ENCODE measurements at regions not wholly inside any gene's neighbourhood (a gene's known extent, or its start where the extent isn't known, plus 50 kb on each side); places are given as distances from the start of the nearest gene placed in this dataset.

DNA sequence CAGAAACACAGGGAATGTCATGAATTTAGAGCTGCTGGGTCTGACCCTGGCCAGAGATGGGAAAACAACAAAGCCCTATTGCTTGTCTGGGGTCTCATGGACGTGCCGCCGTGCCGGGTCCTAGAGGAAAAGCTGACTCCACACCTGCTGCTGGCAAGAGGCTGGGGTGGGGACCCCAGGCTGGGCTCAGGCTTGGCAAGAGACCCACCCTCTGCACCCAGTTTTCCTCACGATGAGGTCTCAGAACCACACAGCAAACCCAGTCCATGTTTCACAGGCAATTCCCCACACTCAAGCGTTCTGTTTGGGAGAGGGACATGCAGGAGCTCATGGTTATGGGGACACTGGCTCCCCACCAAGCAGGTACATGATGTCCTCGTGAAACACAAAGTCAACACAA, 367.3 kb upstream of the SALL3 start:
- no peaks in the 10 kb centered on the region for H3K36me3 ChIP-seq
- no peak overlapping the region for H3K27ac ChIP-seq
- H3K9me3 ChIP-seq = no peaks in the 10 kb centered on the region
- intact Hi-C loops (cut with DNase I) = no loop called here
- no peak for TF ChIP-seq POLR2AphosphoS5 (IDR thresholded peaks at IDR 0.05; ENCODE audit: insufficient read depth in 1 of 2, low read depth in 1 of 2)
- TF ChIP-seq CTCF (IDR thresholded peaks at IDR 0.05) = no peak
- no peak for TF ChIP-seq POLR2A (IDR thresholded peaks at IDR 0.05)
- peak in 1 of 2 donors; percentile 93 for DNase-seq (ENCODE audit: extremely low spot score in 2 of 2)
- no peaks in the 10 kb centered on the region for H3K27me3 ChIP-seq
- no peaks in the 10 kb centered on the region for H3K4me1 ChIP-seq
- H3K4me3 ChIP-seq = no peak overlapping the region

- TF ChIP-seq POLR2AphosphoS5 (IDR thresholded peaks at IDR 0.05; ENCODE audit: insufficient read depth in 1 of 2, low read depth in 1 of 2) (no peak), POLR2A (IDR thresholded peaks at IDR 0.05) (no peak), CTCF (IDR thresholded peaks at IDR 0.05) (no peak)
- Histone ChIP-seq H3K27ac (no peak overlapping the region), H3K36me3 (no peaks in the 10 kb centered on the region), H3K4me3 (no peak overlapping the region), H3K27me3 (no peaks in the 10 kb centered on the region), H3K9me3 (no peaks in the 10 kb centered on the region), H3K4me1 (no peaks in the 10 kb centered on the region)
- intact Hi-C loops (cut with DNase I) = no loop called here
- peak; percentile 65 to 93 for DNase-seq (ENCODE audit: extremely low spot score in 2 of 2)
These were observed 366.8 kb upstream of the SALL3 start for GRCh38 chr18:78612801-78613200.

DNA sequence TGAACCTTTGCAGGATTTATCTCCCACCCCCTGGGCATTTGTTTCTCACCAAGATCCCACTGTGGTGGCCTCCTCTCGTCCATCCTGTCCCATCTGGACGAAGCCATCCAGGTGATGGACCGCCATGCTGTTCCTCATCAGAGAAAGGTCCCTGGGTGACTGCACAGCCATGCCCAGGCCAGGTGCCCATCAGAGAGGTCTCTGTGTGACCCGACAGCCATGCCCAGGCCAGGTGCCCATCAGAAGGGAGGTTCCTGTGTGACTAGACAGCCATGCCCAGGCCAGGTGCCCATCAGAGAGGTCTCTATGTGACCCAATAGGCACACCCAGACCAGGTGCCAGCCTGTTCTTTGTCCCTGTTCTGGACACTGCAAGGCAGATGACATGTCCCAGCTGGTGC, 360.9 kb upstream of the SALL3 start:
- Histone ChIP-seq H3K4me3 (no peak overlapping the region), H3K27ac (no peak overlapping the region), H3K9me3 (no peaks in the 10 kb centered on the region), H3K4me1 (no peaks in the 10 kb centered on the region), H3K36me3 (no peaks in the 10 kb centered on the region), H3K27me3 (no peaks in the 10 kb centered on the region)
- intact Hi-C loops (cut with DNase I) = no loop called here
- no peak for TF ChIP-seq CTCF (IDR thresholded peaks at IDR 0.05)
- no peak for TF ChIP-seq POLR2A (IDR thresholded peaks at IDR 0.05)
- TF ChIP-seq POLR2AphosphoS5 (IDR thresholded peaks at IDR 0.05; ENCODE audit: insufficient read depth in 1 of 2, low read depth in 1 of 2) = no peak
- DNase-seq (ENCODE audit: extremely low spot score in 2 of 2) = no peak

DNA sequence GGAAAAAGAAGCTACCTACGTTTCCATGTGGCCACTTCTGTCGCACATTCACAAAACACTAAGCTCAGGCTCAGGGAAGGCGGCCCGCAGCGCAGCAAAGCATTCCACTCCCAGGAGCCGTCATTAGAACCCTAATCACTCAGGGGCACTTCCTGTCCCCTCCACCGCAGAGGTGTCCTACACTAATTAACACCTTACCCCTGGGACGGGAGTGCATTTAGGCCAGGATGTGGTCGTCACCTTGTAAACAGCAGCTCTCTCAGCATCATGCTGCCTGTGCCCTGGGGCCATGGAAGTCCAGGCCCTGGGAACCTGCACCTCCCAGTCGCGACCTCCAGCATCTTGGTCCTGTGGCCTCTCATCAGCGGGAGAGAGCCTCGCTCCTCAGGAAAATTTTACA, 359.8 kb upstream of the SALL3 start:
- H3K27ac ChIP-seq = no peak overlapping the region
- H3K4me3 ChIP-seq = no peak overlapping the region
- no peaks in the 10 kb centered on the region for H3K9me3 ChIP-seq
- no peak for TF ChIP-seq CTCF (IDR thresholded peaks at IDR 0.05)
- no peak for TF ChIP-seq POLR2AphosphoS5 (IDR thresholded peaks at IDR 0.05; ENCODE audit: insufficient read depth in 1 of 2, low read depth in 1 of 2)
- no peak for TF ChIP-seq POLR2A (IDR thresholded peaks at IDR 0.05)
- H3K36me3 ChIP-seq = no peaks in the 10 kb centered on the region
- intact Hi-C loops (cut with DNase I) = no loop called here
- H3K27me3 ChIP-seq = no peaks in the 10 kb centered on the region
- no peak for DNase-seq (ENCODE audit: extremely low spot score in 2 of 2)
- H3K4me1 ChIP-seq = no peaks in the 10 kb centered on the region

- DNase-seq (ENCODE audit: extremely low spot score in 2 of 2) = no peak
- no peaks in the 10 kb centered on the region for H3K9me3 ChIP-seq
- H3K27ac ChIP-seq = no peak overlapping the region
- no peak overlapping the region for H3K4me3 ChIP-seq
- intact Hi-C loops (cut with DNase I) = no loop called here
- H3K36me3 ChIP-seq = no peaks in the 10 kb centered on the region
- no peaks in the 10 kb centered on the region for H3K4me1 ChIP-seq
- H3K27me3 ChIP-seq = no peaks in the 10 kb centered on the region
- TF ChIP-seq POLR2AphosphoS5 (IDR thresholded peaks at IDR 0.05; ENCODE audit: insufficient read depth in 1 of 2, low read depth in 1 of 2) (no peak), CTCF (IDR thresholded peaks at IDR 0.05) (no peak), POLR2A (IDR thresholded peaks at IDR 0.05) (no peak)
These were observed 359.3 kb upstream of the SALL3 start for GRCh38 chr18:78620326-78620725.

Data from vagina (tissue), 2 donors.